BE2C (cell line): ENCODE measurements at regions not wholly inside any gene's neighbourhood (a gene's known extent, or its start where the extent isn't known, plus 50 kb on each side); places are given as distances from the start of the nearest gene placed in this dataset.

Experiments
- DNase-seq: peaks from one replicate; pipeline ENCODE4 v3.0.0-alpha.2; 2020
- H3K27me3 ChIP-seq: fragments of 250-450 bp; sonication (Bioruptor Pico); 2 replicates; pipeline ENCODE4 v1.5.1; 2020; ENCODE audit warnings: mild to moderate bottlenecking
- H3K36me3 ChIP-seq: fragments of 250-450 bp; sonication (Bioruptor Pico); 2 replicates; pipeline ENCODE4 v1.5.1; 2020; ENCODE audit warnings: mild to moderate bottlenecking
- H3K4me1 ChIP-seq: fragments of 250-450 bp; sonication (Bioruptor Pico); 2 replicates; pipeline ENCODE4 v1.5.1; 2020
- H3K4me3 ChIP-seq: 2 replicates; pipeline ENCODE4 v1.5.1; 2011; ENCODE audit warnings: low read depth, low read length
- H3K9me3 ChIP-seq: fragments of 250-450 bp; sonication (Bioruptor Pico); 2 replicates; pipeline ENCODE4 v1.5.1; 2020
- CTCF ChIP-seq: IDR thresholded peaks from 2 replicates; pipeline ENCODE4 v1.5.1; 2012; ENCODE audit warnings: mild to moderate bottlenecking, low read depth, low read length

- Histone ChIP-seq H3K4me3 (no peak overlapping the region), H3K4me1 (no peaks in the 10 kb centered on the region), H3K27me3 (no peaks in the 10 kb centered on the region), H3K36me3 (no peaks in the 10 kb centered on the region), H3K9me3 (no peaks in the 10 kb centered on the region)
- no peak for TF ChIP-seq CTCF
- no peak for DNase-seq
These were observed 103.7 kb upstream of the MEIS1 start for GRCh38 chr2:66331176-66331575.

GRCh38 chr2:66329081-66329605 lies 105.8 kb upstream of the MEIS1 start:
- Histone ChIP-seq H3K9me3 (no peaks in the 10 kb centered on the region), H3K4me1 (no peaks in the 10 kb centered on the region), H3K27me3 (no peaks in the 10 kb centered on the region), H3K4me3 (no peak overlapping the region), H3K36me3 (no peaks in the 10 kb centered on the region)
- no peak for DNase-seq
- no peak for TF ChIP-seq CTCF

- no peaks in the 10 kb centered on the region for H3K4me1 ChIP-seq
- H3K27me3 ChIP-seq: no peaks in the 10 kb centered on the region
- no peak for DNase-seq
- no peaks in the 10 kb centered on the region for H3K36me3 ChIP-seq
- no peak for TF ChIP-seq CTCF
- no peak overlapping the region for H3K4me3 ChIP-seq
- no peaks in the 10 kb centered on the region for H3K9me3 ChIP-seq
These were observed 107.7 kb upstream of the MEIS1 start for GRCh38 chr2:66327066-66327740.

GRCh38 chr2:66324909-66325528 lies 109.9 kb upstream of the MEIS1 start:
- no peak for TF ChIP-seq CTCF
- no peaks in the 10 kb centered on the region for H3K9me3 ChIP-seq
- no peaks in the 10 kb centered on the region for H3K4me1 ChIP-seq
- H3K36me3 ChIP-seq: no peaks in the 10 kb centered on the region
- H3K27me3 ChIP-seq: no peaks in the 10 kb centered on the region
- no peak overlapping the region for H3K4me3 ChIP-seq
- DNase-seq: no peak

GRCh38 chr2:66324356-66324755 lies 110.6 kb upstream of the MEIS1 start:
- H3K4me1 ChIP-seq: no peaks in the 10 kb centered on the region
- no peak overlapping the region for H3K4me3 ChIP-seq
- H3K27me3 ChIP-seq: no peaks in the 10 kb centered on the region
- TF ChIP-seq CTCF: no peak
- no peaks in the 10 kb centered on the region for H3K36me3 ChIP-seq
- no peak for DNase-seq
- H3K9me3 ChIP-seq: no peaks in the 10 kb centered on the region

- no peak for TF ChIP-seq CTCF
- H3K4me1 ChIP-seq: no peaks in the 10 kb centered on the region
- no peak for DNase-seq
- H3K4me3 ChIP-seq: no peak overlapping the region
- no peaks in the 10 kb centered on the region for H3K36me3 ChIP-seq
- H3K27me3 ChIP-seq: no peaks in the 10 kb centered on the region
- no peaks in the 10 kb centered on the region for H3K9me3 ChIP-seq
These were observed 111.5 kb upstream of the MEIS1 start for GRCh38 chr2:66323406-66323805.
